ENCODE measurements at regions not wholly inside any gene's neighbourhood (a gene's known extent, or its start where the extent isn't known, plus 50 kb on each side); places are given as distances from the start of the nearest gene placed in this dataset.

DNA sequence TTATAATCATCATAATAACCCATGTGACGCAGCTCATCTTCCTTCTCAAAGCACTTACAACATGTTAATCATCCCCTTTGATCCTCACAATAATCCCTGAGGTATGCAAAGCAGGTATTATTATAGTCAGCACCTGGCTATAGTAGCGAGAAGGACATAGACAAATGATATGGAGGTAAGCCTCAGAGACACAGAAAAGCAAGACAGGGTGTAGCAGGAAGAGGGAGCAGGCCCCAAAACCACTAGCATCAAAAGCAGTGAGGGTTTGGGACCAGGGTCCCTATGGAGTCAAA is 139.2 kb upstream of the SLC30A5 start:
- no peak for ATAC-seq
- TF ChIP-seq, protein P1, sequence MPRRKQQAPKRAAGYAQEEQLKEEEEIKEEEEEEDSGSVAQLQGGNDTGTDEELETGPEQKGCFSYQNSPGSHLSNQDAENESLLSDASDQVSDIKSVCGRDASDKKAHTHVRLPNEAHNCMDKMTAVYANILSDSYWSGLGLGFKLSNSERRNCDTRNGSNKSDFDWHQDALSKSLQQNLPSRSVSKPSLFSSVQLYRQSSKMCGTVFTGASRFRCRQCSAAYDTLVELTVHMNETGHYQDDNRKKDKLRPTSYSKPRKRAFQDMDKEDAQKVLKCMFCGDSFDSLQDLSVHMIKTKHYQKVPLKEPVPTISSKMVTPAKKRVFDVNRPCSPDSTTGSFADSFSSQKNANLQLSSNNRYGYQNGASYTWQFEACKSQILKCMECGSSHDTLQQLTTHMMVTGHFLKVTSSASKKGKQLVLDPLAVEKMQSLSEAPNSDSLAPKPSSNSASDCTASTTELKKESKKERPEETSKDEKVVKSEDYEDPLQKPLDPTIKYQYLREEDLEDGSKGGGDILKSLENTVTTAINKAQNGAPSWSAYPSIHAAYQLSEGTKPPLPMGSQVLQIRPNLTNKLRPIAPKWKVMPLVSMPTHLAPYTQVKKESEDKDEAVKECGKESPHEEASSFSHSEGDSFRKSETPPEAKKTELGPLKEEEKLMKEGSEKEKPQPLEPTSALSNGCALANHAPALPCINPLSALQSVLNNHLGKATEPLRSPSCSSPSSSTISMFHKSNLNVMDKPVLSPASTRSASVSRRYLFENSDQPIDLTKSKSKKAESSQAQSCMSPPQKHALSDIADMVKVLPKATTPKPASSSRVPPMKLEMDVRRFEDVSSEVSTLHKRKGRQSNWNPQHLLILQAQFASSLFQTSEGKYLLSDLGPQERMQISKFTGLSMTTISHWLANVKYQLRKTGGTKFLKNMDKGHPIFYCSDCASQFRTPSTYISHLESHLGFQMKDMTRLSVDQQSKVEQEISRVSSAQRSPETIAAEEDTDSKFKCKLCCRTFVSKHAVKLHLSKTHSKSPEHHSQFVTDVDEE (CRISPR knock-in tag; IDR thresholded peaks at IDR 0.05), result no peak

DNA sequence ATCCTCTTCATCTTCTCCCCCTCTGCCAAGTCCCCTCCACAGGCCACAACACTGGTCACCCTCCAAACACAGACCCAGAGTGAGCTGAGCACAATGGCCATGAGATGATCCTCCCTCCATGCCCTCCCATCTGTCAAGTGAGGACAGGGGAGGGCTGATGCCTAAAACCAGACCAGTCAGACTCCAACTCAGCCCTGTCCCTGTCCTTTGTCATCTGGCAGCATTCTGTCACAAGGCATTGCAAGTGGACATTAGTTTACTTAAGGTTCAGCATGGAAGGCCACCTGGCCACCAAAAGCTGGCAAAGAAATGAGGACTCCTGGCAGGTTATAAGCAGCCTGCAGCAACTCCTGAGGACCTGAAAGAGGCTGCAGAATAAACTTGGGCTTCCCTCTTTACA is 136.2 kb upstream of the SLC30A5 start:
- ATAC-seq, result no peak
- TF ChIP-seq ZNF70 (CRISPR knock-in tag; IDR thresholded peaks at IDR 0.05) (no peak), ZFP30 (CRISPR knock-in tag; IDR thresholded peaks at IDR 0.05) (no peak), PATZ1 (CRISPR knock-in tag; IDR thresholded peaks at IDR 0.05; ENCODE audit: borderline replicate concordance) (no peak), BACH2 (CRISPR knock-in tag; IDR thresholded peaks at IDR 0.05; ENCODE audit: borderline replicate concordance) (no peak), TOX (CRISPR knock-in tag; IDR thresholded peaks at IDR 0.05; ENCODE audit: borderline replicate concordance) (no peak), SNAI2 (CRISPR knock-in tag; IDR thresholded peaks at IDR 0.05) (no peak), ZFP3 (CRISPR knock-in tag; IDR thresholded peaks at IDR 0.05) (no peak), CSDC2 (CRISPR knock-in tag; IDR thresholded peaks at IDR 0.05) (no peak), OSR1 (CRISPR knock-in tag; IDR thresholded peaks at IDR 0.05) (no peak), GLIS3 (CRISPR knock-in tag; IDR thresholded peaks at IDR 0.05) (no peak), RARB (CRISPR knock-in tag; IDR thresholded peaks at IDR 0.05) (no peak), TCF4 (CRISPR knock-in tag; IDR thresholded peaks at IDR 0.05; ENCODE audit: borderline replicate concordance) (no peak), ISL1 (CRISPR knock-in tag; IDR thresholded peaks at IDR 0.05) (no peak), ZNF565 (CRISPR knock-in tag; conservative IDR thresholded peaks at IDR 0.05; ENCODE audit: low read depth) (no peak), ZNF8 (CRISPR knock-in tag; IDR thresholded peaks at IDR 0.05) (no peak)
- TF ChIP-seq, protein P2, sequence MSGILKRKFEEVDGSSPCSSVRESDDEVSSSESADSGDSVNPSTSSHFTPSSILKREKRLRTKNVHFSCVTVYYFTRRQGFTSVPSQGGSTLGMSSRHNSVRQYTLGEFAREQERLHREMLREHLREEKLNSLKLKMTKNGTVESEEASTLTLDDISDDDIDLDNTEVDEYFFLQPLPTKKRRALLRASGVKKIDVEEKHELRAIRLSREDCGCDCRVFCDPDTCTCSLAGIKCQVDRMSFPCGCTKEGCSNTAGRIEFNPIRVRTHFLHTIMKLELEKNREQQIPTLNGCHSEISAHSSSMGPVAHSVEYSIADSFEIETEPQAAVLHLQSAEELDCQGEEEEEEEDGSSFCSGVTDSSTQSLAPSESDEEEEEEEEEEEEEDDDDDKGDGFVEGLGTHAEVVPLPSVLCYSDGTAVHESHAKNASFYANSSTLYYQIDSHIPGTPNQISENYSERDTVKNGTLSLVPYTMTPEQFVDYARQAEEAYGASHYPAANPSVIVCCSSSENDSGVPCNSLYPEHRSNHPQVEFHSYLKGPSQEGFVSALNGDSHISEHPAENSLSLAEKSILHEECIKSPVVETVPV (CRISPR knock-in tag; IDR thresholded peaks at IDR 0.05), result no peak
- TF ChIP-seq, protein P3, sequence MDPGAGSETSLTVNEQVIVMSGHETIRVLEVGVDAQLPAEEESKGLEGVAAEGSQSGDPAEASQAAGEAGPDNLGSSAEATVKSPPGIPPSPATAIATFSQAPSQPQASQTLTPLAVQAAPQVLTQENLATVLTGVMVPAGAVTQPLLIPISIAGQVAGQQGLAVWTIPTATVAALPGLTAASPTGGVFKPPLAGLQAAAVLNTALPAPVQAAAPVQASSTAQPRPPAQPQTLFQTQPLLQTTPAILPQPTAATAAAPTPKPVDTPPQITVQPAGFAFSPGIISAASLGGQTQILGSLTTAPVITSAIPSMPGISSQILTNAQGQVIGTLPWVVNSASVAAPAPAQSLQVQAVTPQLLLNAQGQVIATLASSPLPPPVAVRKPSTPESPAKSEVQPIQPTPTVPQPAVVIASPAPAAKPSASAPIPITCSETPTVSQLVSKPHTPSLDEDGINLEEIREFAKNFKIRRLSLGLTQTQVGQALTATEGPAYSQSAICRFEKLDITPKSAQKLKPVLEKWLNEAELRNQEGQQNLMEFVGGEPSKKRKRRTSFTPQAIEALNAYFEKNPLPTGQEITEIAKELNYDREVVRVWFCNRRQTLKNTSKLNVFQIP (CRISPR knock-in tag; IDR thresholded peaks at IDR 0.05; ENCODE audit: borderline replicate concordance, low read depth), result no peak
- TF ChIP-seq, protein P1 (CRISPR knock-in tag; IDR thresholded peaks at IDR 0.05), result no peak

DNA sequence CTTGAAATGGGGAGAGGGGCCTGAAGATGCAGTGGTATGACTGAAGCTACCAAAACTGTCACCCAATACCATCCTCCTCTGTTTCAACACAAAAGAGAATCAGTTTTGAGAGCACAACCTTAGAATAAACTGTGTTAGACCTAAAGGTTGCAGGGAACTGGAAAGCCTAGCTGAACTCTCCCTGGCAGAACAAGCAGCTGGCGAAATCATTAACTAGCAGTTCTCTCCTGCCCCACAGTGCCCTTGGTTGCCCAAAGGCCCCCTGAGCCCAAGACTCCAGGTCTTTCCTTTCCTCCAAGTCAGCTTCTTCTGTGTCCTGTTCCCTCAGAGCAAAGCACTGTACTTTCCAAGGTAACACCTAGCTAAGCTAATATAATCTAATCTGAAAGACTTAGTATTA is 135.4 kb upstream of the SLC30A5 start:
- no peak for ATAC-seq
- no peak for TF ChIP-seq SNAI2 (CRISPR knock-in tag; IDR thresholded peaks at IDR 0.05)
- TF ChIP-seq BACH2 (CRISPR knock-in tag; IDR thresholded peaks at IDR 0.05; ENCODE audit: borderline replicate concordance), result no peak
- TF ChIP-seq ZNF565 (CRISPR knock-in tag; conservative IDR thresholded peaks at IDR 0.05; ENCODE audit: low read depth), result no peak
- no peak for TF ChIP-seq GLIS3 (CRISPR knock-in tag; IDR thresholded peaks at IDR 0.05)
- TF ChIP-seq, protein P2 (CRISPR knock-in tag; IDR thresholded peaks at IDR 0.05), result no peak

All from SK-N-SH treated with all-trans-retinoic acid at 6 μM for 48 hours (cell line).